22Rv1 (cell line): ENCODE measurements at regions not wholly inside any gene's neighbourhood (a gene's known extent, or its start where the extent isn't known, plus 50 kb on each side); places are given as distances from the start of the nearest gene placed in this dataset.
A peak's percentile ranks its signal among the peaks of the same experiment; 100 is the strongest.
"Not testable (repeated sequence)": the region's sequence is repeated elsewhere in the genome, so short reads cannot be mapped to it uniquely, and the experiment has no call there.

Experiments
- H3K27ac ChIP-seq: fragments of 450-650 bp; 2 replicates; pipeline ENCODE4 v1.5.1; 2017
- CTCF ChIP-seq: fragments of 450-650 bp; IDR thresholded peaks from 2 replicates; pipeline ENCODE4 v1.5.1; 2017; ENCODE audit warnings: mild to moderate bottlenecking
- ZFX ChIP-seq: fragments of 450-650 bp; IDR thresholded peaks from 2 replicates; pipeline ENCODE4 v1.6.1; 2017; ENCODE audit warnings: antibody characterized with exemption, borderline replicate concordance

GRCh38 chr7:153188630-153189029 is 429.1 kb downstream of the ACTR3B start:
- no peak for TF ChIP-seq ZFX
- TF ChIP-seq CTCF: no peak
- no peak overlapping the region for H3K27ac ChIP-seq

DNA sequence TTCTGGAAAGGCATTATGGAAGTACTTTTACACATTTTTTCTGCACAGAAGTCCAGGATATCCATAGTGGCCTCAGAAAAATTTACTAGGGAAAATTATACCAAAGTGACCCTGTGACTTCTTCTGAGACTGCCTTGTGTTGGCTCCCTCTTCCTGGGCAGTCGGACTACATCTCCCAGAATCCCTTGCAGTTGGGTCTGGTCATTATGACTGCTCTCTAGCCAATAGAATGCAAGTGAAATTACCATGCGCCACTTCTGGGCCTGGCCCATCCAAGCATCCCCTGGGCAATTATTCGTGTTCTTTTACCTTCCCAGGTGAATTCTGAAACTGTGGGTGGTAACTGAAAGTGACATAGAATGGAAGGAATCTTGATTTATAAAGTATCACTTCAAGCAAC is 430.9 kb downstream of the ACTR3B start:
- TF ChIP-seq ZFX (no peak), CTCF (no peak)
- H3K27ac ChIP-seq: no peak overlapping the region

DNA sequence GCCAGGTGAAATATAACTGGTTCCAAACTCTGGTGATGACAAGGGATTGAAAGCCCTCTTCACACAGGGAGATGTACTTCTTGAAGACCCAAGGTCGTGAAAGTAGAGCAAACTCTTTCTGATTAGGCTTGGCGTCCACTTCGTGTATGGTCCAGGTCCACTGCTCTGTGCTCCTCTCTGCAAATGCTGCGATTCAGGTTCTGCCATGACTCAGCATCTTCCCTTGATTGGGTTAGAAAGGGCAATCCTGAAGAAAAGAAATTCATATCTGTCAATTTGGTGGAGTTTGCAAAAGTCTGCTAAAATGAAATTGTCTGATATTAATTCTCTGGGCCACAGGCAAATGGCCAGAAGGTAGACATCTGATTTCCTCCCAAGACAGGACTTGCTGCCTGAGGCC is 431.4 kb downstream of the ACTR3B start:
- no peak overlapping the region for H3K27ac ChIP-seq
- TF ChIP-seq ZFX (no peak), CTCF (no peak)

DNA sequence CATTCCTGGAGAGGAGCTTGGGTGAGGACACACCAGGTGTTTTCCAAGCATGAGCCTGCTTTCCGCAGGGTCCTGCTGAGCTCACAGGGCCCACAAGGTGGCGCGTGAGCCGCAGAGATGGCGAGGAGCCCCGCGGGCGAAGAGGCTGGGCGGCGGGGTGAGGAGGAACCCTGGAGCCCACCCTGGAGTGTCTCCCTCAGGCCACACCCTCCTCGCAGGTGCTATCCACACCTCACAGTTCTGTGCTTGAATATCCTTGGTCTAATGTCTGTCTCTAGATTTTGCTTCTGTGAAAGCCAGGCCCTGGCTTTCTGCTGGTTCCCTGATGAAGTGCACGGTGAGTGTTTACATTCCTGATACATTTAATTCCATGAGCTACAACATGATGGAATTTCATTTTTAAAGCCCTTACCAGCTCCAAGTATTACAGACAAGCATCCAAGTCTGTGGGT is 433.6 kb downstream of the ACTR3B start:
- TF ChIP-seq ZFX (no peak), CTCF (peak; percentile 95)
- H3K27ac ChIP-seq: no peak overlapping the region

DNA sequence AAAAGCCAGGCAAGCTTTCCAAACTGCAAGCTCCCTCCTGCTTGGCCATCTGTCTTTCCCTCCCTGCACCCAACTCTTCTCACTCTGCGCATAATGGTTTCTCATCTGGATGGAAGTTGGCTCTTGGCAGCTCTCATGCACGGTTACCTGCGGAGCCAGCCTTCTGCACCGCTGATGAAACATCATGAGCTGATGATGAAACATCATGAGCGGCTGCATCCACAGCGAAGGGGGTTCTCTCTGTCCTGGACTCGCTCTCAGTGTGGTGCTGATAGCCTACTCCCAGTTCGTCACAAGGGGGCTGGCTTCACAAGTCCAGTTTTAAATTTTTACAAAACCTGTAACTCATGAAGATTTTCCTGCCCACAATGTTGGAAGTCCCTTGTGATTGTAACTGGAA is 457.5 kb downstream of the ACTR3B start:
- TF ChIP-seq ZFX: no peak
- no peak for TF ChIP-seq CTCF
- no peak overlapping the region for H3K27ac ChIP-seq

GRCh38 chr7:153224890-153225289 is 465.3 kb downstream of the ACTR3B start:
- no peak overlapping the region for H3K27ac ChIP-seq
- TF ChIP-seq CTCF: no peak
- TF ChIP-seq ZFX: no peak

DNA sequence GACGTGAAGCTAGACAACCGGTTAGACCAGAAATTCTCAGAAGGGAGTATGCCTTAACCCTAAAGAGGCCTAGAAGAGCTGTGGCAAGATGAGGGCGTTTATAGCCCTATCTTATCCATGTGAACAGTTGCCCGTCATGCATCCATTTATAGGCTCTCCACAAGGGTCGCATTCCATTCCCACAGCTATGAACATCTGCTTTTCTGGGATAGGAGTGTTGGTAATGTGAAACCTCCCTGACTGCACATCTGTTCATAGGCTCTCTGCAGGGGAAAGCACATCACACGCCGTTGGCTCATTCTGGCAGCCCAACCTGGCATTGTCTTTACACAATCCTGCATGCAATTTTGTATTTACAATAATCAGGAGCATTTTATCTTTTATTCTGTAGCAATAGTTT is 485.6 kb downstream of the ACTR3B start:
- not testable (repeated sequence) for H3K27ac ChIP-seq

GRCh38 chr7:153245809-153246208 is 486.3 kb downstream of the ACTR3B start:
- TF ChIP-seq ZFX: no peak
- no peak for TF ChIP-seq CTCF
- no peak overlapping the region for H3K27ac ChIP-seq
